GM12865 (cell line): ENCODE measurements at regions not wholly inside any gene's neighbourhood (a gene's known extent, or its start where the extent isn't known, plus 50 kb on each side); places are given as distances from the start of the nearest gene placed in this dataset.

Experiments
- DNase-seq: peaks from one replicate; pipeline ENCODE4 v3.0.0; 2010; ENCODE audit warnings: low read depth
- H3K4me3 ChIP-seq: 2 replicates; pipeline ENCODE4 v1.5.1; 2011; ENCODE audit warnings: mild to moderate bottlenecking, low read depth, low read length, control low read depth
- CTCF ChIP-seq: IDR thresholded peaks from 2 replicates; pipeline ENCODE4 v1.5.1; 2011; ENCODE audit warnings: low read length, control low read depth, low read depth, inconsistent platforms; ENCODE audit not compliant: insufficient read depth; ENCODE audit errors: missing control alignments

DNA sequence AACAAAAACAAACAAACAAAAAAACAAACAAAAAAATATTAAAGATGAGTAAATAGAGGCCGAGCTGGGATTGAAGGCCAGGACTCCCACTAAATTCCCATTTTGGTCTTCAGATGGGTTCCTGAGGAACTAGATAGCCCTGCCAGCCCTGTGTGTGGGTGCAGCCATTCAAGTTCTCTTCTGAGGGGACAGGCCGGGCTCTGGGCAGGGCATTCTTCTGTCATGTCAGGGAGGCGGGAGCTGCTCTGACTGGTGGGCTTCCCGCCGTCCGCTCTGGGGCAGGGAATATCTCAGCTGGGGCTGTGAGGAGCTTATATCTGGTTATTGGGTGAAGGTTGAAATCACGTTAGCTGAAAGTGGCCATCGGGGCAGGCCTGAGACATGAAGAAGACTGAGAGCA lies 127.3 kb upstream of the CXCR4 start:
- H3K4me3 ChIP-seq: no peak overlapping the region
- no peak for DNase-seq
- TF ChIP-seq CTCF: no peak

DNA sequence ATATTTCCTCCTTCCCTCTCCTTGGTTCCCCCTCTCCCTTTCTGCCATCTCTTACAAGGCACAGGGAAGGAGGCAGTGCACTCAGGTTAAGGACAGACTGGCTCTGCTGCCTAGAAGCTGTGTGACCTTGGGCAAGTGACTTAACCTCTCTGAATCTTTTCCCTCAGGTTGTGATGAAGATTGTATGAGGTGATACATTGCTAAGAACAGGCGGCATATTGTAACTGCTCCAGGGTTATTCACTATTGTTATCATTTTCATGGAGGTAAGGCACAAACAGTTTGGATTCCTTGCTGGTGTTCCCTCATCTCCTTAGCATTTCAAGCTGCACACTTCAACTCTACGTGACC lies 126.6 kb upstream of the CXCR4 start:
- no peak for TF ChIP-seq CTCF
- no peak for DNase-seq
- H3K4me3 ChIP-seq: no peak overlapping the region

DNA sequence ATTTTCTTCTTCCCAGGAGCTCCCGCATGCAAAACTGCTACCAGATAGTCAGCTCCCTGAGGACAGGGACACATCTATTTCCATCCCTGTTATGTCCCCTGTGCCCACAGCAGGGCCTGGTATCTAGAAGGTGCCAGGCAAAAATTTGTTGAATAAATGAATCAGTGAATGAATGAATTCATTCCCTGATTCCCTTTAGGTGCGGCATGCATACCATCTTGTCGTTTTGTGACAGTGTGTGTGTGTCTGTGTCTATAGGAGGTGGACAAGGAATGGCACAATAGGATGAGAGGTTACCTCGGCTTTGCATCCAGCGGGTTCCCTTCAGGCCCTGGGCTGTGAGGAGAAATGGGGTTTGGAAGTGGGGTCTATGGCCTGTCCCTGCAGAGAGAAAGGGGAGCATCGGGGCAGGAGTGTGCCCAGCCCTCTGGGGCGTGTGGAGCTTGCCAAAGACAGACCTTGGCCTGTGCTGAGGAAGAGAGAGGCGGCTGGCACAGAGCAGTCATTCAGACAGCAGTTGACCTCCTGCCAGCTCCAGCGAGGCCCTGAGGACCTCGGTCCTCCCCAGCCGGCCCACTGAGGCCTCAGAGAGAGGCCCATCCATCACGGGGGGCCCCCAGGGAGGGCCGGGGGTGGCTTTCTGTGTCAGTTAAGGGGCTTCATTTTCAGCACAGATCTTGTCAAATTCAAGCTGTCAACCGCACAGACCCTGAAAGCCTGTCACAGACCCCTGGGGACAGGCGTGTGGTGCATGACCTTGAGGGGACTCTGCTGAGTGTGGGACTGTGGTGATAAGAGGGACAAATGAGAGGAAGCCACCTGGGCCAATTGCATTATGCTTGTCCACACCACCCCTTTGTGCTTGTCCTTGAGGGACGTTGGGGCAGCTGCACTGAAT lies 125.9 kb upstream of the CXCR4 start:
- H3K4me3 ChIP-seq: no peak overlapping the region
- TF ChIP-seq CTCF: no peak
- no peak for DNase-seq

DNA sequence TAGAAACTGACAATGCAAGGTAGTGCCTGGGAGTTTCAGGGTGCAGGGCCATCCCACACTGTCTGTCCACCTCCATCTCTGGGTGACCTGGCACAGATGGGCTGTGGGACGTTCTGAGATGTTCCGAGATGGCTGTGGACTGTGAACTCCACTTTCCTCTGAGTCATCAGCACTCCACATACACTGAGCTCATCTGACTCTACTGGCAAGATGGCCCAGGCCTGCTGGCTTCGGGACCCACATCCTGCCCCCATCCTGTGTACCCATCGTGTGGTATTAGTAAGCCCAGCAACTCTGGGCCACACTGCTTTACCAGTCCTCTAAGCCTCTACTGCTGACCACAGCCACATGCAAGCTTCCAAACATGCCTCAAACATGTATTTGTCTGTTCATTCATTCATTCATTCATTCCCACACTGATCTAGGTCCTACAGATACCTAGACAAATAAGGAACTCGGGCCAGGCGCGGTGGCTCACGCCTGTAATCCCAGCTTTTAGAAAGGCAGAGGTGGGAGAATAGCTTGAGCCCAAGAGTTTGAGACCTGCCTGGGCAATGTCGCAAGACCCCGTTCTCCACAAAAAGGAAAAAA lies 124.8 kb upstream of the CXCR4 start:
- DNase-seq: peak; percentile 18
- TF ChIP-seq CTCF: no peak
- no peak overlapping the region for H3K4me3 ChIP-seq

- no peak for DNase-seq
- H3K4me3 ChIP-seq: no peak overlapping the region
- no peak for TF ChIP-seq CTCF
Observed at GRCh38 chr2:136242100-136242499, 124.2 kb upstream of the CXCR4 start.

GRCh38 chr2:136239079-136239685 lies 121.2 kb upstream of the CXCR4 start:
- no peak for DNase-seq
- TF ChIP-seq CTCF: no peak
- H3K4me3 ChIP-seq: no peak overlapping the region
